ENCODE measurements at regions not wholly inside any gene's neighbourhood (a gene's known extent, or its start where the extent isn't known, plus 50 kb on each side); places are given as distances from the start of the nearest gene placed in this dataset.
A peak's percentile ranks its signal among the peaks of the same experiment; 100 is the strongest.
"Not testable (repeated sequence)": the region's sequence is repeated elsewhere in the genome, so short reads cannot be mapped to it uniquely, and the experiment has no call there.

DNA sequence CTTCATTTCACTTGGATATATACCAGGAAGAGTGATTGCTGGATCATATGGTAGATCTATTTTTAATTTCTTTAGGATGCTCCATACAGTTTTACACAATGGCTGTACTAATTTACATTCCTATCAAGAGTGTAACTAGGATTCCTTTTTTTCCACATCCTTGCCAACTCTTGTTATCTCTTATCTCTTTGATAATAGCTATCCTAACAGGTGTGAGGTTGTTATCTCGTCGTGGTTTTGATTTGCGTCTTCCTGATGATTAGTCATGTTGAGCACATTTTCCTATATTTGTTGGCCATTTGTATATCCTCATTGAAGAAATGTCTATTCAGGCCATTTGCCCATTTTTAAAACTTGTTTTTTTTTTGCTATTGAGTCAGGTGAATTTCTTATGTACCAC, 552.4 kb downstream of the RFPL4B start:
- Histone ChIP-seq H3K4me3 (no peak overlapping the region), H3K27ac (no peak overlapping the region)

- Histone ChIP-seq H3K4me3 (no peak overlapping the region), H3K27ac (no peak overlapping the region)
These were observed 556.2 kb downstream of the RFPL4B start for GRCh38 chr6:112903361-112903760.

GRCh38 chr6:112906726-112907125, 559.6 kb downstream of the RFPL4B start:
- H3K4me3 ChIP-seq: no peak overlapping the region
- no peak overlapping the region for H3K27ac ChIP-seq

DNA sequence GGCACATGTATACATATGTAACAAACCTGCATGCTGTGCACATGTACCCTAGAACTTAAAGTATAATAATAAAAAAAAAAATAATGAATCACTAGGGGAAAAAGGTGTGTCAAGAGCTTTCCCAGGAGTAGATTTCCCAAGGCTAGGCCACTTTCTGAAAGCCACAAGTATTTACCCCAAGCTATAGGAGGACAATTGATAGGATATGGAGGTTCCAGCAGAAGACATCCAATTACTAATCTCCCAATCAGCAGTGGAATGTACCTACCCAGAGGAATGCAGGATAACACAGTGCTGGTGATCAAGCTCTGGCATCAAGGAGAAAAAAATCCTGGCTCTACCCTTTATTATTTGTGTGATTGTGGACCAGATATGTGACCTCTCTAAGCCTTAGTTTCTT, 562.7 kb downstream of the RFPL4B start:
- Histone ChIP-seq H3K4me3 (no peak overlapping the region), H3K27ac (no peak overlapping the region)

- H3K27ac ChIP-seq: no peak overlapping the region
- H3K4me3 ChIP-seq: no peak overlapping the region
These were observed 563.1 kb downstream of the RFPL4B start for GRCh38 chr6:112910256-112910655.

DNA sequence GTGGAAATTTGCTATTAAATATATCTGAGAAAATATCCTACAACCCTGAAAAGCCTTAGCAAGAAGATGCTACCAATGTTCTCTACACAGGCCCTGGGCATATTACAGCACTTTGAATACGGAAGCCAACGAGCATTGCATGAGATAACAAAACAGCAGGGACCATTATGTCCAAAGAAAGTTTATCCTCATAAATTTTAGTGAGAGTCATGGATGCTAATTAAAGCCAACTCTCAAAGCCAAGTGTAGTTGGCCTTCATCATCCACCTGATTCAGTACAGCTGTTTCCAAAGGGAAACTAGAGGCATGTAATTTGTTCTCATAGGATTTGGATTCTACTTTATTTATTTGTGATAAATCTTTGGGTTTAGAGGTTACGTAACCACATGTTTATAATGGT, 564.8 kb downstream of the RFPL4B start:
- Histone ChIP-seq H3K4me3 (no peak overlapping the region), H3K27ac (no peak overlapping the region)

DNA sequence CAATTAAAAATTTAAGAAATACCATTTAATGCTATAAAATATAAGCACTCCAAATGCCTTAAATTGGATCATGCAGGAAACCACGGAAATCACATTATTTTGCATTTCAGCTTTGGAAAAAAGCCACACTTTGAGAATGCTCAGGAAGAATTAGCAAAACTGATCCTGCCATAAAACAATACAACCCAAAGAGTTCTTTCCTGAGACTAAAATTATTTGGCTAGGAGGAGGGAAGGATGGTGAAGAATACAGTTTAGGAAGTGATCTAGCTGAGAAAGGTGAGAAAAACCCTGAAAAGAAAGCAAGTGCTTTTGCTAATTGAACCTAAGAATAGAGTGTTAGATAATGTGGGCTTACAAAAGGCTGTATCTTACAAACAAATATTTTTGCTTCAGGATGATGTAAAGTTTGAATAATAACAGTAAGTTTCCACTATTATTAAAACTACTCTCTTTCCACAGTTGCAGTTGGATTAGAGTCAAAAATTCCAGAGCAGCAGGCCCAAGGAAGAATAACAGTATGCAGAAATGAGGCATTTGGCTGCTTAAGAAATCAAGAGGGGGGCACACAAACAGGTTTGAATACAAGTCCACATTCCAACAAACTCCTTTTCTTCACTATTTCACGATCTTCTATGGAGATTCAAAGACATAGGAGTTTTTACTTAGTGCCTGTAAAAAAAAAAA, 565.4 kb downstream of the RFPL4B start:
- Histone ChIP-seq H3K4me3 (no peak overlapping the region), H3K27ac (peak overlapping the region in 1 of 21 experiments; percentile 34)

GRCh38 chr6:112919744-112920143, 572.6 kb downstream of the RFPL4B start:
- not testable (repeated sequence) for H3K4me3 ChIP-seq, H3K27ac ChIP-seq

- H3K27ac ChIP-seq: no peak overlapping the region
- H3K4me3 ChIP-seq: no peak overlapping the region
These were observed 573.9 kb downstream of the RFPL4B start for GRCh38 chr6:112920994-112921393.

- Histone ChIP-seq H3K27ac (no peak overlapping the region), H3K4me3 (no peak overlapping the region)
These were observed 576.9 kb downstream of the RFPL4B start for GRCh38 chr6:112923940-112924587.

- Histone ChIP-seq H3K4me3 (no peak overlapping the region), H3K27ac (no peak overlapping the region)
These were observed 578.6 kb downstream of the RFPL4B start for GRCh38 chr6:112925702-112926101.

GRCh38 chr6:112927641-112928320, 580.7 kb downstream of the RFPL4B start:
- no peak overlapping the region for H3K27ac ChIP-seq
- H3K4me3 ChIP-seq: no peak overlapping the region

DNA sequence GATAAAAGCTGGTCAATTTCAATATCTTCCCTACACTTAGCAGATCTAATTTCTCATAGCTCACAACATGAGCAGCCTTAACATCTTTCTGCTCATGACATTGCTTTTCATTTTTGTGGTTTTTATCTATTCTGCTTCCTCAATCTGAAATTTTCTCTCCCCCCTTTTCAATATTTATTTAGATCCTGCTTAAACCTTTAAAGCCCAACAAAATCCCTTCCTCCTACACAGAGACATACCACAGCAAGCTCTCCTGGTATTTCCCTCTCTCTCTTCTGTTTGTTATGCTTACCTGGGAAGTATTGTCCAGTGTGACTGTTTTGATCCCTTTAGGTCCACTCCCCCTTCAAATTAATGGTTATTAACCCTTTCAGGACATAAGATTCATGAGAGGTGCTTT, 582.5 kb downstream of the RFPL4B start:
- Histone ChIP-seq H3K27ac (no peak overlapping the region), H3K4me3 (no peak overlapping the region)

GRCh38 chr6:112931832-112932231, 584.7 kb downstream of the RFPL4B start:
- Histone ChIP-seq H3K4me3 (no peak overlapping the region), H3K27ac (no peak overlapping the region)

- H3K27ac ChIP-seq: no peak overlapping the region
- no peak overlapping the region for H3K4me3 ChIP-seq
These were observed 586.8 kb downstream of the RFPL4B start for GRCh38 chr6:112933947-112934346.

GRCh38 chr6:112934433-112935327, 587.5 kb downstream of the RFPL4B start:
- H3K4me3 ChIP-seq: no peak overlapping the region
- no peak overlapping the region for H3K27ac ChIP-seq

- H3K4me3 ChIP-seq: no peak overlapping the region
- no peak overlapping the region for H3K27ac ChIP-seq
These were observed 588.4 kb downstream of the RFPL4B start for GRCh38 chr6:112935402-112936078.

DNA sequence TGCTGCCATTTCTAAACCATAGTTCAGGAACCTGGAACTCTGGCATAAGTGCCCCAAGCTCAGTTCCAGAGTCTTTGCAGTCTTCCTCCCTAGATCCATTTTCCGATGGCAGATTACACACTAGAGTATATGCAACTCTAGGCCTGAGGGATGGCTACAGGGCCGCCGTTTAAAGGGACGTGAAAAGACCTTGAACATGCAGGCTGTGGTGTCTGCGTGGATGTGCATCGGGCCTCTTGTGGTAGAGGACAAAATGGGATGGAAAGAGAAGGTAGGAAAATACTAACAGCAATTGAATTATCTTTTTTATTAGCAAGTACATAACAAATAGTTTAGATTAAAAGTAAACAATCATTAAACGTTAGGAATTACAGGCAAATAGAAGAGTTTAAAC, 588.9 kb downstream of the RFPL4B start:
- no peak overlapping the region for H3K4me3 ChIP-seq

DNA sequence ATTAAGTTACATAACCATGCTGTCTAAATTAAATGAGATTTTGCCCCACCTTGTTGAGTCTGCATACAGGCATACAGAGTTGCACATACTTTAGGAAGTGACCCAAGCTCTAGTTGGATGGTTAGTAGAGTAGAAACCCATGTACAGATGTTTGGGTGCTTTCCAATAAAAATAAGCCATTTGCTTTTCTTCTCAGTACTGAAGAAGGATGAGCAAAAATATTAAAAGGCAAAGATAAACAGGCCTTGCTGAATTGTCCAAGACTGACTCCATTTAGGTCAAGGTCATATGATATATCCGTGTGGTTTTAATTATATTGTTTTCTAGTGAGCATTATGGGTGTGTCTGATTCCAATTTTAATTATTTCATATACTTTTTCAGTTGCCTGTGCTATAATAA, 589.4 kb downstream of the RFPL4B start:
- Histone ChIP-seq H3K27ac (peak overlapping the region in 2 of 21 experiments; percentile 10 to 27), H3K4me3 (no peak overlapping the region)

More for the DNA sequence above, 588.9 kb downstream of the RFPL4B start:
- no peak overlapping the region for H3K27ac ChIP-seq

GRCh38 chr6:112937690-112938089, 590.6 kb downstream of the RFPL4B start:
- H3K27ac ChIP-seq, H3K4me3 ChIP-seq: not testable (repeated sequence)
